GM12878 (cell line): ENCODE measurements at regions not wholly inside any gene's neighbourhood (a gene's known extent, or its start where the extent isn't known, plus 50 kb on each side); places are given as distances from the start of the nearest gene placed in this dataset.
A peak's percentile ranks its signal among the peaks of the same experiment; 100 is the strongest.

Source experiments
- ATAC-seq: fragments of 200-7000 bp; cut with Tn5 transposase; 3 replicates; pipeline ENCODE4 v1.9.1; 2020; ENCODE audit warnings: mild to moderate bottlenecking, moderate library complexity
- BruUV-seq: library from RNA; stranded (reverse); fragments of 400-500 nt; replicated peaks from 2 replicates; lab custom pipeline; 2021; lab: Mats Ljungman, UMichigan
- CTCF ChIA-PET: fragments of 300-600 bp; sonication (Branson Sonifier 250); formaldehyde crosslinking; extraction: SDS; loops from one replicate; lab custom pipeline; 2021; ENCODE audit warnings: inconsistent platforms; lab: Yijun Ruan, JAX
- POLR2A ChIA-PET: fragments of 350-600 bp; formaldehyde crosslinking; extraction: SDS; loops from one replicate; lab custom pipeline; 2021; ENCODE audit warnings: inconsistent platforms; lab: Charles Lee
- RAD21 ChIA-PET: fragments of 300-600 bp; sonication (Branson Sonifier 250); formaldehyde crosslinking; loops from one replicate; lab custom pipeline; 2023; ENCODE audit warnings: antibody characterized with exemption; ENCODE audit not compliant: unreplicated experiment; lab: Charles Lee
- SMC1A ChIA-PET: fragments of 300-600 bp; sonication (Branson Sonifier 250); formaldehyde crosslinking; loops from one replicate; lab custom pipeline; 2023; ENCODE audit not compliant: unreplicated experiment, uncharacterized antibody; lab: Charles Lee
- DNase-seq: peaks from one replicate; pipeline ENCODE4 v3.0.0-alpha.2; 2011; ENCODE audit warnings: low read depth, low spot score
- FAIRE-seq: peaks from 3 replicates; lab custom pipeline; 2011; peaks lifted over from hg19 to GRCh38; lab: Jason Lieb, UNC
- H2AFZ ChIP-seq: 2 replicates; pipeline ENCODE4 v1.6.0; 2011; ENCODE audit warnings: low read depth, low read length, control low read depth; ENCODE audit not compliant: control insufficient read depth
- H3K27ac ChIP-seq: 2 replicates; pipeline ENCODE4 v1.5.1; 2011; ENCODE audit warnings: control low read depth; ENCODE audit not compliant: control insufficient read depth, insufficient read depth
- H3K27me3 ChIP-seq, 2 experiments: replicated peaks in 1 of 2; 2 replicates each; pipeline versions ENCODE4 v1.6.0 to v1.6.1; 2011; ENCODE audit warnings: low read length in 1 of 2; ENCODE audit not compliant: control insufficient read depth in 2 of 2, insufficient read depth in 2 of 2
- H3K36me3 ChIP-seq, 2 experiments: 2 replicates each; pipeline ENCODE4 v1.5.1; 2011; ENCODE audit warnings: low read length in 1 of 2; ENCODE audit not compliant: control insufficient read depth in 2 of 2, insufficient read depth in 2 of 2
- H3K4me1 ChIP-seq: 2 replicates; pipeline ENCODE4 v1.6.1; 2011; ENCODE audit warnings: mild to moderate bottlenecking, low read length, moderate library complexity, mixed read lengths; ENCODE audit not compliant: control insufficient read depth, insufficient read depth
- H3K4me2 ChIP-seq: 2 replicates; pipeline ENCODE4 v1.6.0; 2011; ENCODE audit warnings: control low read depth; ENCODE audit not compliant: control insufficient read depth, insufficient read depth
- H3K4me3 ChIP-seq: fragments of 200-600 bp; sonication (generic); 2 replicates; pipeline ENCODE4 v1.5.1; 2016
- H3K79me2 ChIP-seq: 2 replicates; pipeline ENCODE4 v1.6.0; 2011; ENCODE audit warnings: low read length; ENCODE audit not compliant: control insufficient read depth, insufficient read depth
- H3K9ac ChIP-seq: 2 replicates; pipeline ENCODE4 v1.8.0; 2011; ENCODE audit warnings: low read length, control low read depth, mixed read lengths; ENCODE audit not compliant: control insufficient read depth, insufficient read depth
- H3K9me3 ChIP-seq: replicated peaks from 3 replicates; pipeline ENCODE4 v1.5.1; 2011; ENCODE audit warnings: mild to moderate bottlenecking, low read length; ENCODE audit not compliant: control insufficient read depth, insufficient read depth
- H4K20me1 ChIP-seq: 2 replicates; pipeline ENCODE4 v1.6.0; 2011; ENCODE audit not compliant: control insufficient read depth, insufficient read depth
- TARDBP ChIP-seq: IDR thresholded peaks from 2 replicates; pipeline ENCODE4 v1.6.1; 2016; ENCODE audit warnings: borderline replicate concordance
- WGBS: methylation state at CpG from one replicate; pipeline ENCODE4 v1.1.6; 2016; ENCODE audit warnings: low lambda C conversion rate; ENCODE audit not compliant: insufficient replicate concordance, insufficient coverage; ENCODE audit errors: missing lambda C conversion rate; 5-methylcytosine and 5-hydroxymethylcytosine counted together
- in situ Hi-C: fragments of 300-500 bp; cut with MboI; formaldehyde crosslinking; loops from 9 replicates; pipeline ENCODE4 v1.14.3; 2018; ENCODE audit warnings: mixed read lengths
- intact Hi-C: fragments of 100-400 bp; cut with micrococcal nuclease; formaldehyde crosslinking; loops from one replicate; pipeline ENCODE4 v1.14.2; 2022; ENCODE audit not compliant: unreplicated experiment
- TF ChIP-seq, protein P1 (sequence below), 3 experiments: IDR thresholded peaks in 2 of 3; conservative IDR thresholded peaks in 1 of 3; 2 replicates each; pipeline ENCODE4 v1.5.1; 2011; ENCODE audit warnings: low read depth in 3 of 3, low read length in 3 of 3, mild to moderate bottlenecking in 3 of 3, control low read depth in 2 of 3, moderate library complexity in 2 of 3, inconsistent platforms in 1 of 3, mixed read lengths in 1 of 3; ENCODE audit not compliant: control insufficient read depth in 2 of 3, insufficient read depth in 1 of 3; ENCODE audit errors: extremely low read depth in 1 of 3

DNA sequence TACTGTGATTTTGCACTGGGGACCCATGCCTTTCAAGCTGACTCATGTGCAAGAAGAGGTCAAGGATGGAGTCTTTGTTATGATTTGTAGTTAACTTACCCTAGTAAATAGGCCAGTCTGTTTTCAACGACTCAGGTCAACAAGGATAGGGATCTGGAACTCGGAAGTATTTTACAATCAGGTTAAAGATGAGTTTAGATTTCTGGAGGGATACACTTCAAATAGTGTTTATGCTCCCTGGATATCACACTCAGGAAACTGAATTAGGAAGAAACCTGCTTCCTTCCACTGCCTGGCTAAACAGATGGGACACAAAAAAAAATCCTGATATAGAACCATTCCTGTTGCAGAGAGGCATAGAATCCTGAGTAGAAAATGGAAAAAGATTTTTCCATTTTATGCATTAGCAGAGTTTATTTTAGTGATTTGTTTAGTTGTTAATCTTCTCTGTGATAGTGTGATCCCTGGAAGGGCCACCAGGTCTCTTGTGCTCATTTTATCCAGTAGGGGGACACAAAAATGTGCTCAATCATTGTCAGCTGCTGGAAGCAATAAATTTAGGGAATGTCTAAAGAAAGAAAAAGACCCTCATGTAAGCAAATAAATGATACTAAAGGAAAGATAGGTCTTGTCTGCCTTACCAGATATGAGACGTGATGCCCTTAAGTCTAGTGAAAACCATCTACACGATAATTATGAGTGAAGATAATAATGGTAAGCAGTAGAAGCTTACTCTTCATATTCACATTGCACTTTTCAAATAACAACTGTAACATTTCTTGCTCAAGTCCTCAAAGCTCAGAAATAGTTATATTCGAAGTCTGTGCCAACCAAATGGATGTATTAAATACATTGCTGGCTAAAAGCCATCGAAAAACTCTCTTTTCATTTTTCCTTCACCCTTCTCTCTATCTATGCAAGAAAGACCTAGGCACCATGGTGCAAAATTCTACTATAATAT lies 452.1 kb upstream of the KCNMB2 start:
- CTCF ChIA-PET: interaction anchor here (1.1 kb wide), 1 partner anchor 301 kb away, joined by 4 read pairs; no protein-coding TSS in a partner anchor

More for the DNA sequence above, 452.1 kb upstream of the KCNMB2 start:
- no peaks in the 10 kb centered on the region; a peak in 1 of 4 replicates for H3K27me3 ChIP-seq
- H3K36me3 ChIP-seq: no peaks in the 10 kb centered on the region
- ChIA-PET RAD21 (no interaction called here), SMC1A (interaction anchor here (0.6 to 0.9 kb wide), 2 partner anchors 14 to 160 kb away, joined by 3 read pairs; no protein-coding TSS in a partner anchor), POLR2A (no interaction called here)
- no peak overlapping the region for H3K27ac ChIP-seq
- no peaks in the 10 kb centered on the region for H4K20me1 ChIP-seq
- ATAC-seq (peak; percentile 55; the same call in 2 of the 3 replicates), FAIRE-seq (no peak), DNase-seq (no peak)
- WGBS: 11% methylated on average over 6 of the region's 6 CpGs
- in situ Hi-C loops (no loop called here), intact Hi-C loops (no loop called here)
- H3K79me2 ChIP-seq: no peaks in the 10 kb centered on the region
- no peak overlapping the region for H3K9ac ChIP-seq
- H3K4me1 ChIP-seq: no peaks in the 10 kb centered on the region
- H3K4me2 ChIP-seq: no peak overlapping the region
- TF ChIP-seq, protein P1, sequence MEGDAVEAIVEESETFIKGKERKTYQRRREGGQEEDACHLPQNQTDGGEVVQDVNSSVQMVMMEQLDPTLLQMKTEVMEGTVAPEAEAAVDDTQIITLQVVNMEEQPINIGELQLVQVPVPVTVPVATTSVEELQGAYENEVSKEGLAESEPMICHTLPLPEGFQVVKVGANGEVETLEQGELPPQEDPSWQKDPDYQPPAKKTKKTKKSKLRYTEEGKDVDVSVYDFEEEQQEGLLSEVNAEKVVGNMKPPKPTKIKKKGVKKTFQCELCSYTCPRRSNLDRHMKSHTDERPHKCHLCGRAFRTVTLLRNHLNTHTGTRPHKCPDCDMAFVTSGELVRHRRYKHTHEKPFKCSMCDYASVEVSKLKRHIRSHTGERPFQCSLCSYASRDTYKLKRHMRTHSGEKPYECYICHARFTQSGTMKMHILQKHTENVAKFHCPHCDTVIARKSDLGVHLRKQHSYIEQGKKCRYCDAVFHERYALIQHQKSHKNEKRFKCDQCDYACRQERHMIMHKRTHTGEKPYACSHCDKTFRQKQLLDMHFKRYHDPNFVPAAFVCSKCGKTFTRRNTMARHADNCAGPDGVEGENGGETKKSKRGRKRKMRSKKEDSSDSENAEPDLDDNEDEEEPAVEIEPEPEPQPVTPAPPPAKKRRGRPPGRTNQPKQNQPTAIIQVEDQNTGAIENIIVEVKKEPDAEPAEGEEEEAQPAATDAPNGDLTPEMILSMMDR (IDR thresholded peaks at IDR 0.05 in 2 of 3, conservative IDR thresholded peaks at IDR 0.05 in 1 of 3; ENCODE audit: control insufficient read depth in 2 of 3, extremely low read depth in 1 of 3, insufficient read depth in 1 of 3, low read depth in 3 of 3, low read length in 3 of 3): peak; percentile 12 to 34 (median 24); a peak in 4 of 6 replicates
- no peak for TF ChIP-seq TARDBP
- no peak overlapping the region for H2AFZ ChIP-seq
- no peaks in the 10 kb centered on the region for H3K9me3 ChIP-seq
- no peak overlapping the region for H3K4me3 ChIP-seq
- no TSS peak for BruUV-seq
